ENCODE measurements at regions not wholly inside any gene's neighbourhood (a gene's known extent, or its start where the extent isn't known, plus 50 kb on each side); places are given as distances from the start of the nearest gene placed in this dataset.

DNA sequence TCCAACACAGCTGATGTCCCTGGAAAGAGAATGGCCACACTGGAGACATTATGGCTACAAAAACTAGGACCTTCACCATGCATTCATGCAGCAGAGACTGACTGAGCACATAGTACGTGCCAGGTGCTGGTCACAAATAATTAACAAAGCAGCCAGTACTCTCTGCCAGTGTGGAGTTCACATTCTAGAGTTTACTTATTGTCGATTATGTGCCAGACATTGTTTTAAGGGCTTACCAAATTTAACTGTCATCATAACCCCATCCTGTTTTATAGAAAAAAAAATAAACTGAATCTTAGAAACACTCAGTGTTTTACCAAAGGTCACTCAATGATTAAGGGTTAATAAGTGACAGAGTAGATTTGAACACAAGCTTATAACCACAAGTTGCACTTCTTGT lies 143.3 kb downstream of the RRAGC start:
- DNase-seq, result no peak

DNA sequence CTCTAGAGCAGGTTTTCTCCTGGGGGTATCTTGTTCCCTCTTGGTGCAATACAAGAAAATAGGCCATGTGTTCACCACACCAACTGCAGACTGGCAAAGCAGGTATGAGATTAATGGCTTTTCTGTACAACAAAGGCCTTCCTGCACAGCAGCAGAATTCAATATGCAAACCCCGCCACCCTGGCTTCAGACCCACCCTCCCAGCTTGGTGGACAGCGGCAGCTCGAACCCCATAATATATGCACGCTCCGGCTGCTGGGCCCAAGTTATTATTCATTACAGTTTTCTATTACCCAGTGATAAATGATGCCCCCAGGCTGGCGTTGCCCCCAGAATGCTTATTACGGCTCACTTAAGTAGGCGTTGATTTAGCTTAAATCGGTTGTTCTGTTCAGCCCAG lies 144.2 kb downstream of the RRAGC start:
- DNase-seq, result no peak

DNA sequence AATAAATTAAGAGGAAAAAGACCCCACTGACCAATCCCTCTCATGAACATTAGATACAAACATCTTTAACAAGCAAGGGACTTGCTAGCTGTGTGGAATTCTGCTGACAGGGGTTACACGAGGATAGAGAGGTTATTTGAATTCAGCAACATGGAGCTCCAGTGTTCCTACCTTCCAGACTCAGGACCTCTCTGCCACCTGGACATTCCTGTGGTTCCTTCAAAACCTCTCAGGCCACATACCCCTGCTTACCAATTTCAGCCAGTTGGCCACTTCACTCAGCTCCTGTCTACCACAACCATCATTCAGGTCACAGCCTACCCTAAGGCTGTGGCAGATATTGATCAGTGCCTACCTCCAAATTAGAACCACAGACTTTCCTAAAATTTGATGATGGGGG lies 147.5 kb downstream of the RRAGC start:
- no peak for DNase-seq

DNA sequence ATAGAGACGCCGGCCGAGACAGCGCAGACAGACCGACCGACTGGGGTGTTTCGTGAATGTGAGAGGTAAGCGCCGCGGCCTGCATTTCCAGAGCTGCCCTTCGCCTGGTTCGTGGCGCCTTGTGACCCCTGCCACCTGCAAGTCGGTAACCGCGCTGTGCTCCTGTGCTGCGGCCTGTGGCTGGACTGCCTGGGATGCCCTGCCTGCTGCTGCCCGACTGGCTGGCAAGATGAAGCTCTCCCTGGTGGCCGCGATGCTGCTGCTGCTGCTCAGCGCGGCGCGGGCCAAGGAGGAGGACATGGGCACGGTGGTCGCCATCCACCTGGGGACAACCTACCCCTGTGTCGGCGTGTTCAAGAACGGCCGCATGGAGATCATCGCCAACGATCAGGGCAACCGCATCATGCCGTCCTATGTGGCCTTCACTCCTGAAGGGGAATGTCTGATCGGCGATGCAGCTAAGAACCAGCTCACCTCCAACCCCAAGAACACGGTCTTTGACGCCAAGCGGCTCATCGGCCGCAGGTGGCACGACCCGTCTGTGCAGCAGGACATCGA lies 150.8 kb downstream of the RRAGC start:
- DNase-seq, result no peak

DNA sequence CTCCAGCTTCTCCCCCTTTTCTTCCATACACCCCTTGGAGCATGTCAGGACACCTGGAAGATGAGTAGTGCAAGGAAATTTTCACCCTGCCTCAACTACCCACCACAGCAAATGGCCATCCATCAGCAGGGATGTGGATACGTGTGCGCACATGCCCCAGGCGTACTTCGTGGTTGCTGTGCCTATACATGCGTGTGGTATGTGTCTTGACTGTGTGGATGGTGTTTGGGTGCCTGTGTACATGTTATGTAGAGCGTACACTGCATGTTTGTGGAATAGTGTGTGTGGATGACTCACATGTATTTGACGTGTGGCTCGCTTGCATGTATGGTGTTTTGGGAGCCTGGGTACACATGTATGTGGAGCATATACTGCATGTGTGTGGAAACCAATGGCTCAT lies 158.5 kb downstream of the RRAGC start:
- no peak for DNase-seq

DNA sequence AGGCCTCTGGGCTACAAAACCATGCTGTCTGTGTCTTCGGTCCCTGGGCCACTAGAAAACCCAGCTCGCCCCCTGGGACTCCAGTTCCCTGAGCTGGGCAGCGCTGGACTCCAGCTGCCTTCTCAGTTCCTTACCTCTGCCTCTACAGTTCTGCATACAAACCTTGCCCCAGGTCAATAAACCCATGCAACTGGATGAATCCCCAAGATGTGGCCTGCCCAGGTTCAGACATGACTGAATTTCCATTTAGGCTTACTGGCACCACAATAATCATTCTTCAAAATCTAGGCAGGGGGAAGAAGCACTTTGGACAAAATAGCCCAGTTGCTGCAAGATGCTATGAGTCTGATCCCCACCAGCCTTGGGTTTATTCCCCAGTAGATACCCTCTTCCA lies 159.5 kb downstream of the RRAGC start:
- no peak for DNase-seq

DNA sequence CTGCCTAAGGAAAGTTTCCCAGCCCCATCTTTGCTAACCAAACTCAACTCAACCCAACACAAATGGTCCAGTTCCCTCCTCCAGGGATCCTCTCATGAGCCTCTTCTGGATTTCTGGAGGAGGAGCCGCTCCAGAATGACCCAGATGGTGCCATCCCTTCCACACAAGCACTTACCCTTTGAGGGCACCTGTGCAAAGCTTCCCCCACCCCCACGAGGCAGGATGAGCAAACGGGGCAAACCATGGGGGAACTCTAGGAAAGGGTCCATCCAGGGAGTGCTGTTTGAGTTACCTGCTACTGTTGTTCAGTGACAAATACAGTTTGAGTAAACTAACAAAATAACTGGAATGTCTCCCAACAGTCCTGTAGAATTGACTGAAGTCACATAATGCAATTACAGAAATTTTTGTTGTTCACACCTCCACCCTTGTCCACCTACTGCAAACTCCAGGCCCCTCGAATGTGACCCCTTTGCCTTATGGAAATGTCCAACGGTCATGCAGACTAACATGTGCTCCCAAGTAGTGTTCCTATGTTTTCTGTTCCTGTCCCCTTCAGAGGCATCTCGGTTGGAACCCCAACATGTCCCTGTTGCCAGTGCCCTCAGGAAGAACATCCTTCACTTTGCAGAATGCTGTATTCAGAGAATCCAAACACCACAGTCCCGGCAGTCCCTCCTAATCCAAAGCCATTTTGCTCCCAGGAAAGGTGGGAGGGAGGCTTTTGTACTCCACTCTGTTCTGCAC lies 160.1 kb downstream of the RRAGC start:
- no peak for DNase-seq

DNA sequence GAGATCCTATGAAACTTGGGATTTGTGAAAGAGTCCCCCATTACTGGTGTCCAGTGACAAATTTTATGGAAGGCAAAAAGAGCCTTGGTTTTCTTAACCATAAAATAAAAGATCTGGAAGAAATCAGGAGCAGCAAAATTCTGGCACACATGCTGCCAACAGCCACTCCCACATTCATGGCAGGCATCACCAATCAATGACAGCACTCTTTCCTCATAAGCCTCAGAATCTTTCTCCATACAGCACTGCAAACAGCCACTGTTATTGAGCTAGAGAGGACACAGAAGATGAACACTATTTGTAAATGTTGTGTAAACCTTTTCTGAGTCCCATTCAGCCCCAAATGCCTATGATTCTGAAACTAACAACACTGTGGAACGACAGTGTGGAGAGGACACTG lies 162.2 kb downstream of the RRAGC start:
- no peak for DNase-seq

DNA sequence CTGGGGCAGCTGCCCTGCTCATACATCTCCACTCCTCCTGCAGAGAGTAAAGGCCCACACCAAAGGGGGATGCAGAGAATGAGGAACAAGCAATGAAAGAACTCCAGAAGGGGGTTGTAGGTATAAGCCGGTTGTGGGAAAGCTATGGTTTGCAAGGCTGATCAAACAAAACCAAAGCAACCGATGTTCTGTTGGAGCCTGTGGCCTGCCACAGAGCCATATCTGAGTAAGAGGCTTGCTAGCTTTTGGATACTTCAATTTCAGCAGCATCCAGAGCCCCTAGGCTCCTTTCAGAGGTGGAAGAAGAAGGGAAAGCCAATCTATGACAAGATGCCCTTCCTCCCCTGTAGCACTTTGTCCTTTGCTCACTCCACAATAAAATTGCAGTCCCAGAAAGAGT lies 163.2 kb downstream of the RRAGC start:
- no peak for DNase-seq

DNA sequence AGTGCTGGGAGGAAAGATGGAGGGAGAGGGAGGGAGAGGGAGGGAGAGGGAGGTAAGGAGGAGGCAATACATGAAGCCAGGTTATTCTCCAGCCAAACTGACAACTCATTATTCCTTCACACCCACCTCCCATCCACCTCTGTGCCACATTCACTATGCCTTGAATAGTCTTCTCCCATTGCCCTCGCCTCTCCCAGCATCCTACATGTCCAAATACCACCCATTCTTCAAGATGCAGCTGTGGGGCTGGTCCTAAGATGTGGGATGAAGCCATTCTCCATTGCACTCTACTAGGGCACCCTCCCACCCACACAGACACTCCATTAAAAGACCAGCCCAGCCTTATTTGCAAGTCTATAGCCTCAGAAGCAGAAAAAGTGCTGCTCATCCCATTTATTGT lies 165.8 kb downstream of the RRAGC start:
- no peak for DNase-seq

DNA sequence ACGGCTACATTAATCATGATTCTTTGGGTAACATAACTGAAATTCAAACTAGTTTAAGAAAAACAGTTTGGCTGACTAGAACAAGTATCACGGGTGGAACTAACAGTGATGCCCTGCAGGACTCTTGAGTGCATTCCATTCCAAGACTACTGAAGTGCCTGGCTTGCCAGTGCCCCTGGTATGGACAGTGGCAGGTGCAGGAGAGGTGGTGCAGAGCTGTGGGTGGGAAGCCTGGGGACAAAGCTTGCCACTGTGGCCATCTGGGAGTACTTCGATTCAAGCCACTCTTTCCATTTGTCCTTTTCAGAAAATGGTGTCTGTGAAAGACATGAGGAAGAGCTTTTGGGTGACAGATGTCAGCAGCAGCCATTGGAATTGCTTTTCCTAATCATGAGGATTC lies 166.5 kb downstream of the RRAGC start:
- no peak for DNase-seq

DNA sequence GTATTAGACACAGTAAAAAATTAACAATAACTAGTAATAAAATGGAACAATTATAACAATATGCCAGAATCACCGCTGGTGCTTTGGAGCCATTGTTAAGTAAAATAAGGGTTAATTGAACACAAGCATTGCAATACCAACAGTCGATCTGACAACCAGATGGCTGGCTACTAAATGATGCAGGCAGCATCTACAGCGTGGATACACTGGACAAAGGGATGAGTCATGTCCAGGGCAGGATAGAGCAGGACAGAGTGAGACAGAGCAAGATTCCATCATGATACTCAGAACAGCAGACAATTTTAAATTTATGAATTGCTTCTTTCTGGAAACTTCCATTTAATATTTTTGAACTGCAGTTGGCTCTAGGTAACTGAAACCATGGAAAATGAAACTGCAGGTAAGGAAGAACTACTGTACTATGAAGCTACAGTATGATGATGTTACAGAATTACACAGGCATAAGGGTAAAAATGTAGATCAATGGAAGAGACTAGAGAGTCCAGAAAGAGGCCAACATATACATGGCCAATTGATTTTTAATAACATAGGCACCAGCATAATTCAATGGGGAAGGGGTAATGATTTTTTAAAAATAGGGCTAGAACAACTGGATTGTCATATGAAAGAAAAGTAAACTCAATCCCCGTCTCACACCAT lies 168.7 kb downstream of the RRAGC start:
- no peak for DNase-seq

DNA sequence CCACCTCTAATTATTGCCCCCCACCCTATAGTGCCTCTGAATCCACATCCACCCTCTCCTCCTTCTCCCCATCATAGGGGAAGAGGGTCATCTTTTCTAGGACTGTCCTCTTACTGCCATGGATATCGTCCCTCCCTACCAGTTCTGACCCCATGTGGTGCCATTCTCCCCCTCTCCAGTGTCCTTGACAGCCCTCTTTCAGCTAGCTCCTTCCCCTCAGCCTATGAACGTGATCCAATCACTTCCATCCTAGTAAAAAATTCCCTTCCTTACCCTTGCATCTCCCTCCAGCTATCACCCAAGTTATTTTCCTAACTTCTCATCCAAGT lies 172.7 kb downstream of the RRAGC start:
- DNase-seq, result no peak

DNA sequence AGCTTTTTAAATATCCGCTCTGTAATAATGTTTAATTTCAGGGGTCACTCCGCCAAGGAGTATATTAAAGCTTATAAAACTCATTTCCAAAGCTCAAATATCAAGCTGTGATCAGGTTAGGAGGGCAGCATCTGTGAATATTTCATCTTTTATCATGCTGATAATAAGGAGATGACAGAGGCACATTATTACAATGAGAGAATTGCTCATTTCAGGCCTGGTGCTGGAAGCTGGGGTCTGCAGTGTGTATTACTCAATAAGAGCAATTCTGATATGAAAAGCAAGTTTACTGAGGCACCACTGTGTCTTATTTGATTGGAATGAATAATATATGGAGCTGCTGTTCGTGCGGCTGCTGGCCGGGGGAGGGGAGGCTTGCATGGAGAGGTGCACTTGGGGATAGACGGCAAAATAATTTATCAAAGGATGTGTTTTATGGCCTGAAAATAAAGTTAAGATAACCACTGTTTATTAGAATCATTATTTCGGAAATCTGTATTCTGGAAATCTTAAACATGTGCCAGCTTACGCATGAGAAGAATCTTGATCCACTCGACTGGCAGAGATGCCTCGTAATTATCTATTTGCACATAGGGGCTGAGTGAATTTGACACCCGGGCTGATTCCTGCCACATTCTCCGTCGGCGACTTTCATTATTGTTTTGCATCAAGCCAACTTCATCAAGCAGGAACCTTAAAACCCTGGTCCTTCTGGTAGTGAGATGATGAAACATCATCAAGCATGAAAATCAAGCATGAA lies 173.2 kb downstream of the RRAGC start:
- DNase-seq, result no peak

DNA sequence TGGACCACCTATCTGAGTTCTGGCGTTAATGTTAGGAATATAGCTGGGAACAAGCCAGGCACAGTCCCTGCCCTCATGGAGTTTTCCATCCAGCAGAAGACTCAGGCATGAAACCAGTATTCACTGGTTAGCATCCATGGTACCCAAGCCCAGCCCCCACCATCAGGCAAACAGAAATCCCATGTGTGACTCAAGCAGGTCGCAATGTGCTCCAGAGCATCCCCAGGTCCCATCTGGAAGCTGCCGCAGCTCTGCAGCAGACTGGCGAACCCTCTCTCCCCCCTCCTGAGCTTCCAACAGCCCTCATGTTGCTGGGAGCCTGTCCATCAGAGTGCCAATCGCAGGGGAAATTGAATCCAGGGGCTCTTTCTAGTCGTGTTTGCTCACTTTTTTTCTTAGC lies 174.2 kb downstream of the RRAGC start:
- no peak for DNase-seq

DNA sequence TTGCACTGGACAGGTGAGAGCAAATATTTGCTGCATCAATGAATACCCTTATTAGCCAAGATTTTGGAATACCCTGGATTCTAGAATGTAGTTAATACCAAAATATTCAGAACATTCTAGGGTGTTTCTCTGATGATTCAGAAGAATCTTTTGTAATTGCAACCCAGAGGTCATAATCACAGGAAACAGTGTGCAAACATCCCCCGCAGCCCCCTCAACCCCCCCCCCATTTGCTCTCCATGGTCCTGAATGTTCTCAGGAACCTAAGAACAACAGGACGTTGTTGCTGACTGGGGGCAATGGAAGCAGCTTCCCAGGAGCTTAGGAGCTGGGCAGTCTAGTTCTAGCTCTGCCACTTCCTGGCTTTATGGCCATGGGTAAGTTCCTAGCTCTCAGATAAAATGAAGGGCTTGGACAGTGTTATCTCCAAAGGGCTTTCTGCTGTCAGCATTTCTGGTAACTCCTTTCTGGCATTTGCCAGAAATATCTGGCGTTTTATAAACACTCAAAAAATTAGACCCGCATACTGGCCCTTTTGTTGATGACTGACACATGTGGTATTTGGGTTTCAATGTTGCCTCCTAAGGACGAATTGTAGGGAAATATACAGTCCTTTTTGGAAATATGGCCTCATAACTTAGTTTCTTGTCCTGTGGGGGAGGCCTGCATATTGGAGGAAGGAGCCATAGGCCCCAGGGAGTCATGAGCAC lies 178.6 kb downstream of the RRAGC start:
- DNase-seq, result no peak

DNA sequence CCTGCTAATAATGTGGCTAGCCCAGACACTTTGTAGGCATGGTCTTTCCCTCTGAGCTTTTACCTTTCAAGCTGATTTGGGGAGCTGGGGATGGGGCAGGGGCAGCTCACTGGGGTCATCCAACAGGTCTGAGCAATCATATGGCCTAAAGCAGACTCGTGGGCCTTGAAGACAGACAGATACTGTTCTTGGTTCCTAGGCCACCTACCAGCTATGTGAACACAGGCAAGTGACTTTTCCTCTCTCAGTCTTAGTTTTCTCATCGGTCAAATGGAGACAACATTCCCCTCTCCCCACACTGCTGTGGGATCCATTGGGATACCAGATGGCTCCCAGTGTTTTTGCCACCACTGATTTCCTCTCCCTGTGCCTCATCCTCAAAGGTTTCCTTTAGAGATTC lies 181.8 kb downstream of the RRAGC start:
- DNase-seq, result no peak

DNA sequence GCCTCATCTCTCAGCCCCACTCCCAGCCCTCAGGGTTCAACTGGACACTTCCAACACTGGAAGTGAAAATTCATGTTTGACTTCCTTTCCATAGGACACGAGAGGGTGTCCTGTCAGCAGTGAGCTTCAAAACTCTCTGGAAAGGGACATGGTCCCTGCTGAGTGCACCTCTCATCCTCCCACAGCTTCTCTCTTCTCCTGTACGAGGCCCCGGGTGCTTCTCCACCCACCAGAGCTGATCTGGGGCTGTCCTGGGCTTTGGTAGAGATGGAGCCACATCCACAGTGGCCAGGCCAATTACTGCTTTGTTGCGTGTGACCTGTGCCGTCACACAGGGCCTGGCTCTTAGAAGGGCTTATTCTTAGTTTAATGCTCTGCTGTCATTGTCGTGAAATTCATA lies 182.3 kb downstream of the RRAGC start:
- DNase-seq, result no peak

DNA sequence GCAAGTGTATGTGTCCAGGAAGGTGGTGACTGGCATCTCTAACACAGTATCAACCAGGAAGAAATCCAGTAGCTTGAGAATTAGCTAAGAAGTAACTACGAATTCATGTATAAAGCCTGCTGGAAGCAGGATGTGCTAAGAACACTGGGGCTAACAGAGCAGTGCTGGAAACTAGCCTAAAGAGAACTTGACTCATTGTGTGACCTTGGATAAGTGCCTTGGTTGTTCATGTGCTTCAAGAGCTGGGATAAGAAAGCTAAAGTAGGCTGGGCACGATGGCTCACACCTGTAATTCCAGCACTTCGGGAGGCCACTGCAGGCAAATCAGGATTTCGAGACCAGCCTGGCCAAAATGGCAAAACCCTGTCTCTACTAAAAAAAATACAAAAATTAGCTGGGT lies 186.9 kb downstream of the RRAGC start:
- DNase-seq, result no peak

DNA sequence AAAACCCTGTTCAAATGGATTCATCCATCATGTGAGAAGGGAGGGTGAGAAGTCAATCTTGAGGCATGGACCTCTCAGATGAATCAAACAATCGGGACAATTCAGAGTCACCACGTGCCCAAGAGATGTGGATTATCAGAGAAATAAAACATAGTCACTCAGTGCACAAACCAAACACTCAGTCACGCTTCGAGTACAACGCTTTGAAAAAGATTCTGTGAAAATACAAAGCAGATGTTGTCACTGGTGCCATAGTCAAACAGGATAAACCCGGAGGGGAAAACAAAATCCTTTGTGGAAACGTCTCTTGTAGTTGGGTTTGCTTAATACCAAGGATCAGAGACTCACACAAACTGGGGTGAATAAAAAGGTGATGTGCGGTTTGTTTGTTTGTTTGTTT lies 188.4 kb downstream of the RRAGC start:
- no peak for DNase-seq

DNA sequence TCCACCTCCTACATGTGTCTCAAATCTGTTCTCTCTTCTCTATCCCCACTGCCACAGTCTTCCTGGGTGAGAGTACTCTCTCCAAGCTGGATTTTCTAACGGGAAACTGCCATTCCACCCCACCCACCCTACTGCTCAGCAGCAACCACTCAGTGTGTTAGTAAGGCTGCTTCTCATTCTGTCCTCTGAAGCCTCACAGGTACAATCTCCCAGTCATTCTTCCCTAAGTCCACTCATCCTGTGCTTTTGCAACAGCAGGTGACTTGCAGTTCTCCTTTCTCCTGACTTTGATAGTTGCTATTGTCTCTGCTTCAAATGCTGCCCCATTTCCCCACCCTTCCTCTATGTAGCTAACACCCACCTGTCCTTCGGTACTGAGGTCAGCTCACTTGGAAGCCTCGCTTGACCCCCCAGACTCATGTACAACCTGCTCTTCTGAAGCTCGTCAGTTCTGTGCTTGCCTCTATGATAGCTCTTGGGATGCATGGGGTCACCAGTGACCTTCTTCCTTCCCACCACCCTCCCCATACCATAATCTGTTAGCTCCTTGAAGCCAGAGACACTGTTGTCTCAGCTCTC lies 188.9 kb downstream of the RRAGC start:
- no peak for DNase-seq

DNA sequence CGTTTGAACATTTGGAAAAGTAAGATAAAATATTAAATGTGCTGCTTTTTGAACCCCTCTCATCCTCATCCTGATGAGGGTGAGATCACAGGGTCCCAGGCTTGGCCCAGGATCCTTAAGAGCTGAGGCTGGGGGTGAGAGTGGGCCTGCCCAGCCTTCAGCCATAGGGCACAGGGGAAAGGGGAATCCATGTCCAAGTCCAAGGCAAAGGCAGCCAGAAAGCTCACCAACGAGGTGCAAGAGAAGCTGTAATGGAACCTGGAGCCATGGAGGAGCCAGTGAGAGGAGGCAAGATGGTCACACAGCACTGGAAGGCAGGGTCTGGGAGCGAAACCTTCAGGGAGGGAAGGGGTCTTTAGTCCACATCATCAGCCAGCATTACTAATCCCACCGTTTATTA lies 191.9 kb downstream of the RRAGC start:
- DNase-seq, result no peak

DNA sequence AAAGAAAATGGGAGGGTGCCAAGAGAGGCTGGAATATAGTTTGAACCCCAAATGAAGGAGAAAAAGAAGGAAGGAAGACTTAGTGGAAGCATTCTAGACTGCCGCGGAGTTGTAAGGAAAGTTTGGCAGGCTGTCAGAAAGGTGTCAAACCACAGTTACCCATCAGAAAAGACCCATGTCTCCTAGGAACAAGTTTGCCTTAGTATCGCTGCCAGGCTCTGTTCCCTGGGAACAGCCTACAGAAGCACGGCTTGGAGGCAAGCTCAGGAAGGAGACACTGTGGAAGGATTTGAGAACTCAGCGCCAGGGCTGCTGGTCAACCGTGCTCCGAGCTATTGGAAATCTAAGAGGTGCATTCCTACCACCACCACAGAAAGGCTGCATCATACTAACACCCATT lies 197.4 kb downstream of the RRAGC start:
- no peak for DNase-seq

Measured in left hindlimb (tissue), 1 donor.